ENCODE measurements at regions not wholly inside any gene's neighbourhood (a gene's known extent, or its start where the extent isn't known, plus 50 kb on each side); places are given as distances from the start of the nearest gene placed in this dataset.

GRCh38 chr1:34518146-34518699 lies 236.6 kb upstream of the GJB5 start:
- TF ChIP-seq REST (IDR thresholded peaks at IDR 0.05; ENCODE audit: insufficient read depth in 1 of 2, low read depth in 2 of 2, low read length in 1 of 2) (no peak), POLR2AphosphoS5 (IDR thresholded peaks at IDR 0.05; ENCODE audit: low read depth, low read length) (no peak), CTCF (IDR thresholded peaks at IDR 0.05) (no peak)

Measured in Panc1 (cell line).